ENCODE measurements at regions not wholly inside any gene's neighbourhood (a gene's known extent, or its start where the extent isn't known, plus 50 kb on each side); places are given as distances from the start of the nearest gene placed in this dataset.

GRCh38 chrX:39875834-39876628 is 221.7 kb downstream of the BCOR start:
- no peak for DNase-seq

GRCh38 chrX:39877905-39878304 is 219.9 kb downstream of the BCOR start:
- no peak for DNase-seq

GRCh38 chrX:39883666-39884065 is 214.1 kb downstream of the BCOR start:
- DNase-seq: no peak

GRCh38 chrX:39886282-39886681 is 211.5 kb downstream of the BCOR start:
- no peak for DNase-seq

- no peak for DNase-seq
Measured at GRCh38 chrX:39888730-39889129, 209.0 kb downstream of the BCOR start.

DNA sequence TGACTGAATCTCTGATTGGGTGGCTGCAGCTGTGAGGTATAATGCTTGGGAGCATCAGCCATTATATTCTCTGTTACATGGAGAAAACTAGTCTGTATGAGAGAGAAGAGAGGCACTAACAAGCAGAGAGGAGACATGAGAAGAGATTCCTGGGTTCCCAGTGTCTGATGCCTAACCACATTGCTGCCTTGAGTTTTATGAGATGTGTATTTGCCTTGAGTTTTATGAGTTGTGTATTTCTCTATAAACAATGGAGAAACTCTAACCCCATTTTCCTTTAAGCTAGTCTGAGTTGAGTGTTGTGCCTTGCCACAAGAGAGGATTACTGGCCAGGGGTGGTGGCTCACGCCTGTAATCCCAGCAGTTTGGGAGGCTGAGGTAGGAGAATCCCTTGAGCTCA is 208.1 kb downstream of the BCOR start:
- no peak for DNase-seq

GRCh38 chrX:39890807-39891206 is 207.0 kb downstream of the BCOR start:
- DNase-seq: no peak

DNA sequence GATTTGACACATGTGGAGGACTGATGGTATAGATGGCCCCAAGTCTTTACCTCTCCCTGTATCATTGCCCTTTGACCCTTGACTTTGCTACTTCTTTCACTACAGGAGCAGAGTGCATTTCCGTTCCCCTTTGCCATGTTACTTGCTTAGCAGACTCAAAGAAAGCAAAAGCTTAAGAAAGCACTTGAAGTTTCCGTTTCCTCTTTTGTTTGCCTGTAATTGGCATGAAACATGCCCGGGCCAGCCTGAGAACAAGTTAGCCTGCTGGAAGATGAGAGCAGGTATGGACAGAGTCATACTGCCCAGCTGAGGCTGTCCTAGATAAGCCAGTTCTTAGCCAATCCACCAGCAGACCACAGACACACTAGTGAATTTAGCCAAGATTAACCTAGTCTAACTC is 206.0 kb downstream of the BCOR start:
- no peak for DNase-seq

DNA sequence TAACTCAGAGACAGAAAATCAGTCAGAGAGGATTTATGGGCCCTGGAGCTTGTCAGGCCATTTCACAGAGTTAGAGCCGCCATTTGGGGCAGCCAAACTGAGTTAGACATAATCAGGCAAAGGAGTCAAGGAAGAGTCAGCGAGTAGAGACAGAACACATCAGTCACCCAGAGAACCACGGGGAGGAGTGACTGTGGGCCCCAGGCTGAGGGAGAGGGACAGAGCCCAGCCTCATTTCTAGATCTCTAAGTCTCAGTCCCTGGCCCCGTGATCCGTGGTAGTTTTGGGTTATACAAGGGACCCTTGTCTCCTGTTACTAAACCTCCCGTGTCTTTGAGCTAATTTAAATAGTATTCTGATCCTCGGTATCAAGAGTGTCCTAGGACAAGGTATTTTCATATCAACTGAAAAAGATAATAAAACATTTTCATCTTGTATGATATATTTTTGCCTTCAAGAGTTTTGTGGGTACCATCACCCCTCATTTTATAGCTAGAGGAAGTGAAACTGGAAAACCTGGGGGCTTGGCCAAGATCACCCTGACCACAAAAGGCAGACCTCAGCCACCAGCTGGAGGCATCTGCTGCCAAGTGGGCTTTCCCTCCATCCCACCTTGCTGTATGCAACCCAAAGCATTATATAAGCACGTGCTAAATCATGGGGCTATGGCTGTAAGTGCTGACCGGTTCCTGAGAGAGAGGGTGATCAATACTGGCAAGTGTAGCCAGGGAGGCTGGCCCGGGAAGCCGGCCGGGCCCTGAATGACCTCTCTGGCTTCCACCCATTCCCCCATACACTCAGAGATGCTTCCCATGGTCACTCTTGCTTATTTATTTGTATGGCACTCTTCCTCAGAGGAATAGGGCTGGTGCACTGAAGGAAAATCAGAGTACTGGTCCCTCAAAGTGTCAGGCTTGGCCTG is 204.1 kb downstream of the BCOR start:
- no peak for DNase-seq

- DNase-seq: no peak
Measured at GRCh38 chrX:39894683-39895082, 203.1 kb downstream of the BCOR start.

- DNase-seq: no peak
Measured at GRCh38 chrX:39895218-39896110, 202.3 kb downstream of the BCOR start.

DNA sequence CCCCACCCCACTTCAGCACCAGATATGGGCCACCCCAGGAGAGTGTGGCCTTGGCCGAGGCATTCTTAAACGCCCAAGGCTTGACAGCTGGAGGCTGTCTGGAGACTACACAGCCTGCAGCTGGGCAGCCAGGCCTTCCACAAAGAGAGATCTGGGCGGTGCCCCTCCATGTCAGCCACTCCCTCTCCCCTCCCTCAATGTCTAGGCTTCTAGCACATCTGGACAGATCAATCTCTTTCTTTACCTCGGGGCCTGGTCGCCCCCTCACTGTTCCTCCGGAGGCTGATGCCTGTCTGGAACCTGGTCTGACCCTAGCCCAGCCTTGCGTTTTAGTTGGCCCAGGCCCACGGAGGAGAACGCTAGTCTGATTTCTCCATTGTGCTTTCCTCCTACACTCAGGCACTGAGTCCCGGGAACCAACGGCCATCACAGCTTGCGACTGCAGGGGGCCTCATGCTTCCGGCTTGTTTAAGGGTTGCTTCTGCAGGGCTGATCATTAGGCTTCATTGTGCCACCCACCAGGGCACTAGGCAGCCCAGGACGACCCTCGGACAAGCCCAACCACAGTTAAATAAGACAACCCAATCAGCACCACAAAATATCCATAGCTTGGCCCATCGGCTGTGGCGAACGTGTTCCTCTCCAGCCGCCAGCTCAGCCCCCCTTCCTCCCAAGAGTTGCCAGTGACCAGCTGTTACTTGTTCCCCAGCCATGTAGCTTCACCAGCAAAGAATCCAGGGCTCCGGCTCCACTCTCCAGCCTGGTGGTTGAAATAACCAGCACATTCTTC is 200.6 kb downstream of the BCOR start:
- no peak for DNase-seq

- DNase-seq: no peak
Measured at GRCh38 chrX:39897741-39898097, 200.0 kb downstream of the BCOR start.

GRCh38 chrX:39898147-39898546 is 199.6 kb downstream of the BCOR start:
- DNase-seq: no peak

DNA sequence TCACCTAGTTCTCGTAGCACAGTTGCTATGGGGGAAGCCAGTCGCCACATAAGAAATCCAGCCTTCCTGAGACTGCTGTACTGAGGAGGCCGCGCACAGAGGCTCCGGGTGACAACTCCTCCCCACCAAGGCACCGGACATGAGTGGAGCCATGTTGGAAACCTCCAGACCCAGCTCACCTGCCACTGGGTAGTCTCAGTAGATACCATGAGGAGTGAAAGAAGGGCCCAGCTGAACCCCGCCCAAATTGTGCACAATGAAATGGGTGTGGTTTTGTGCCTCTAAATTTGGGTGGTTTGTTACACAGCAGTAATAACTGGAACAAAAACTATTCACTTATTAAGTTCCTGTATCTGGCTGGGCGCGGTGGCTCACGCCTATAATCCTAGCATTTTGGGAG is 198.7 kb downstream of the BCOR start:
- DNase-seq: no peak

DNA sequence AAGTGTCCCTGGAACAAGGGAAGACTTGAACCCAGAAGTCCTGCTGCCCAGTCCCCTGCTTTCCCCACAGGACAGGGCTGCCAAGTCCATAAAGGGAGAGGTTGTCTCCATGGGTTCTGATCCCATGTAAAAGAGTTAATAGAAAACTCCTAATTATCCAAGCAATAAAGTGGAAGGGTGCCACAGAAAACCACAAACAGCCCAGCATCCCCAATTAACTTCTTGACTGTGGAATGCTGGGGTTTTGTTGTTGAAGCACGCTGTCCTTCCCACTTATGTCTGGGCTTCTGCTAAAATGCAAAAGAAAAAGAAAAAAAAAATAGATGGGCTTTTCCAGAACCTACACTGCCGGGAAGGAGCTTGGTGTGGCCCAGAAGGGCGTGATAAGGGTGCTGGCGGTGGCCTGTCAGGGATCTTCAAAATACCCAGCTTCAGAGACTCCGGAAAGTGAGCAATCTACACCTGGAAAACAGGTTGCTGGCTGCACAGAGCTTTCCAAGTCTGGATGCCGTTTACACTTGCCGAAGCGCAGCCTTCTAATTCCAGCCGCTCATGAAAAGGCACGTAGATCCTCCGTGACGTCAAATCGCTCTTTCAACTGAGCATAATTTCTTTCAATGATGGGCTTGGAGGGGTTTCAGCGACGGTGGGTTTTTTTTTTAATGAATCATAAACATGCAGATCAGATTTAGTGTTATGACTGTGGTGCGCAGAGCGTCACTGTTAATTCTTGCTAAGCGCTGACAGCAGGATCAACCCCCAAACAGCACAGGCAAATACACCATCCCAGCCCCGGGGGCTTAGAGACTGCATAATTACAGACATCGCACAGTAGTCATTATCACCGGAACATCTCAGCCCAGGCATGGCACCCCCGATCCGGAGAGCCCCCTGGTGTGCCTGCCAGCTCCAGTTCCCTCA is 197.6 kb downstream of the BCOR start:
- DNase-seq: no peak

- no peak for DNase-seq
Measured at GRCh38 chrX:39900777-39901170, 197.0 kb downstream of the BCOR start.

DNA sequence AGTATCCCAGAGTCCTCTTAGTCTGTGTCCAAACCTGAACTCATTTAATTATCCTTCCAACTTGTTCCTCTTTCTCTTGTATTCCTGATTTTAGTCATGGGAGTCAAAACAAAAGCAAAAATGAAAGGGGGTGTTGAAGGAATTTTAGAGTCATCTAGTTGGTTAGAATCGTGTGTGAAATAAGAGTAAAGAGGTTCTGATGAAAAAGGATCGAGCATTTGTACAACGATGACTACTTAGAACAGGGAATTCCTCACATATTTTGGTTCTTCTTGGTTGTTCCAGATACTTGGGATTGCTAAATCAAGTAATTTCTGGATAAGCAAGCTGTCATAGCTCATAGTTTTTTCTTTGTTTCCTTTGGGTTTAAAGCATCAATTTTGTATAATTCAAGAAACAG is 194.4 kb downstream of the BCOR start:
- DNase-seq: no peak

GRCh38 chrX:39903937-39904336 is 193.8 kb downstream of the BCOR start:
- DNase-seq: no peak

- no peak for DNase-seq
Measured at GRCh38 chrX:39904816-39905537, 192.8 kb downstream of the BCOR start.

DNA sequence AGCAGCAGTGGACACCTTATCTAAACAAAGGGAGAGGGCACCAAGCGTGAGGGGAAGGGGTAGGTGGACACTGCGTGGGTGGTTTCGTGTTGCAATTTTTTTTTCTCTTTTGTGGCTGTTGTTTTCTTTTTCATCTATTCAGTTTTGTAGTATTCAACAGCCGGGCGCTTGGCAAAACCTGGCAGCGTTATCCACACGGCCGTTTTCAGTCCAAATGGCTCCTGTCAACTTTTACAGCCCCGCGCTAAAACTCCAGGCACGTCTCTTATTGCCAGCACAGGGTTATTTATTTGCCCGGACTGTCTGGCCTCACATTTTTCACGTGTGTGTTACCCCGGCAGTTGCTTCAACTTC is 192.2 kb downstream of the BCOR start:
- DNase-seq: no peak
